ENCODE measurements at regions not wholly inside any gene's neighbourhood (a gene's known extent, or its start where the extent isn't known, plus 50 kb on each side); places are given as distances from the start of the nearest gene placed in this dataset.
"Not testable (repeated sequence)": the region's sequence is repeated elsewhere in the genome, so short reads cannot be mapped to it uniquely, and the experiment has no call there.

GRCh38 chrX:13220916-13221315, 98.9 kb downstream of the ATXN3L start:
- no peak for DNase-seq

GRCh38 chrX:13219991-13220764, 99.7 kb downstream of the ATXN3L start:
- no peak for DNase-seq

GRCh38 chrX:13218758-13219157, 101.1 kb downstream of the ATXN3L start:
- DNase-seq, result no peak

- no peak for DNase-seq
Measured at GRCh38 chrX:13216139-13216538, 103.7 kb downstream of the ATXN3L start.

GRCh38 chrX:13215729-13216128, 104.1 kb downstream of the ATXN3L start:
- no peak for DNase-seq

- no peak for DNase-seq
Measured at GRCh38 chrX:13212191-13212651, 107.6 kb downstream of the ATXN3L start.

GRCh38 chrX:13210142-13210541, 109.7 kb downstream of the ATXN3L start:
- DNase-seq, result not testable (repeated sequence)

GRCh38 chrX:13209704-13210103, 110.1 kb downstream of the ATXN3L start:
- DNase-seq, result not testable (repeated sequence)

- no peak for DNase-seq
Measured at GRCh38 chrX:13208281-13208935, 111.4 kb downstream of the ATXN3L start.

GRCh38 chrX:13203271-13203670, 116.6 kb downstream of the ATXN3L start:
- DNase-seq, result no peak

GRCh38 chrX:13201605-13202219, 118.1 kb downstream of the ATXN3L start:
- DNase-seq, result no peak

- DNase-seq, result no peak
Measured at GRCh38 chrX:13200398-13200797, 119.5 kb downstream of the ATXN3L start.

- DNase-seq, result no peak
Measured at GRCh38 chrX:13198762-13199064, 121.1 kb downstream of the ATXN3L start.

GRCh38 chrX:13198056-13198761, 121.6 kb downstream of the ATXN3L start:
- DNase-seq, result no peak

- DNase-seq, result no peak
Measured at GRCh38 chrX:13196782-13197181, 123.1 kb downstream of the ATXN3L start.

- DNase-seq, result no peak
Measured at GRCh38 chrX:13195340-13195739, 124.5 kb downstream of the ATXN3L start.

GRCh38 chrX:13194291-13195103, 125.4 kb downstream of the ATXN3L start:
- peak; percentile 88 for DNase-seq

GRCh38 chrX:13190051-13190450, 129.8 kb downstream of the ATXN3L start:
- no peak for DNase-seq

GRCh38 chrX:13189380-13189779, 130.5 kb downstream of the ATXN3L start:
- no peak for DNase-seq

- no peak for DNase-seq
Measured at GRCh38 chrX:13188731-13189309, 131.0 kb downstream of the ATXN3L start.

- not testable (repeated sequence) for DNase-seq
Measured at GRCh38 chrX:13186643-13187042, 133.2 kb downstream of the ATXN3L start.

- no peak for DNase-seq
Measured at GRCh38 chrX:13180807-13181206, 136.4 kb upstream of the FAM9C start.
